Fibroblast of lung (primary cell): ENCODE measurements at regions not wholly inside any gene's neighbourhood (a gene's known extent, or its start where the extent isn't known, plus 50 kb on each side); places are given as distances from the start of the nearest gene placed in this dataset.
A peak's percentile ranks its signal among the peaks of the same experiment; 100 is the strongest.

ENCODE experiments used
- DNase-seq, 2 donors: peaks; one replicate each; pipeline versions ENCODE4 v3.0.0 to v3.0.0-alpha.2; 2010; ENCODE audit warnings: low read depth in 2 of 2
- H2AFZ ChIP-seq: 2 replicates; pipeline ENCODE4 v1.5.1; 2012; ENCODE audit warnings: low read length, control low read depth, inconsistent platforms
- H3K27ac ChIP-seq: 2 replicates; pipeline ENCODE4 v1.5.1; 2011; ENCODE audit warnings: low read length, control low read depth; ENCODE audit not compliant: insufficient read depth
- H3K27me3 ChIP-seq: 2 replicates; pipeline ENCODE4 v1.5.1; 2011; ENCODE audit warnings: mild to moderate bottlenecking, low read length; ENCODE audit not compliant: control insufficient read depth, insufficient read depth
- H3K36me3 ChIP-seq: 2 replicates; pipeline ENCODE4 v1.5.1; 2011; ENCODE audit warnings: low read length; ENCODE audit not compliant: control insufficient read depth, insufficient read depth
- H3K4me1 ChIP-seq: 2 replicates; pipeline ENCODE4 v1.5.1; 2011; ENCODE audit warnings: low read length; ENCODE audit not compliant: control insufficient read depth, insufficient read depth; ENCODE audit errors: extremely low read depth
- H3K4me2 ChIP-seq: 2 replicates; pipeline ENCODE4 v1.5.1; 2011; ENCODE audit warnings: low read length, control low read depth; ENCODE audit not compliant: insufficient read depth; ENCODE audit errors: extremely low read depth
- H3K4me3 ChIP-seq, 4 experiments: fragments of 200-600 bp in 1 of 4; sonication (generic) in 1 of 4; replicated peaks in 1 of 4; 2 replicates each; pipeline ENCODE4 v1.5.1; 2011 to 2016; ENCODE audit warnings: low read length in 4 of 4, low read depth in 3 of 4, mild to moderate bottlenecking in 3 of 4, control low read depth in 2 of 4, inconsistent platforms in 1 of 4, mixed read lengths in 1 of 4; ENCODE audit not compliant: insufficient read depth in 1 of 4; ENCODE audit errors: control extremely low read depth in 1 of 4
- H3K79me2 ChIP-seq: 2 replicates; pipeline ENCODE4 v1.5.1; 2012; ENCODE audit warnings: mild to moderate bottlenecking, low read length, inconsistent platforms; ENCODE audit not compliant: control insufficient read depth, insufficient read depth
- H3K9ac ChIP-seq: 2 replicates; pipeline ENCODE4 v1.5.1; 2011; ENCODE audit warnings: mild to moderate bottlenecking, low read length, control low read depth; ENCODE audit not compliant: insufficient read depth
- H3K9me3 ChIP-seq: 2 replicates; pipeline ENCODE4 v1.5.1; 2012; ENCODE audit warnings: low read depth, low read length; ENCODE audit not compliant: control insufficient read depth, insufficient read depth
- H4K20me1 ChIP-seq: 2 replicates; pipeline ENCODE4 v1.5.1; 2011; ENCODE audit warnings: low read length; ENCODE audit not compliant: control insufficient read depth, insufficient read depth; ENCODE audit errors: extremely low read depth
- CTCF ChIP-seq, 2 donors: IDR thresholded peaks in 1 of 2; conservative IDR thresholded peaks in 1 of 2; 1 replicate in 1 of 2; 2 replicates in 1 of 2; pipeline ENCODE4 v1.5.1; 2011 to 2012; ENCODE audit warnings: low read length in 2 of 2, control low read depth in 1 of 2, inconsistent platforms in 1 of 2, low read depth in 1 of 2, mild to moderate bottlenecking in 1 of 2
- EZH2 ChIP-seq: IDR thresholded peaks from 2 replicates; pipeline ENCODE4 v1.5.1; 2012; ENCODE audit warnings: low read length, control low read depth, mild to moderate bottlenecking; ENCODE audit errors: missing control alignments

DNA sequence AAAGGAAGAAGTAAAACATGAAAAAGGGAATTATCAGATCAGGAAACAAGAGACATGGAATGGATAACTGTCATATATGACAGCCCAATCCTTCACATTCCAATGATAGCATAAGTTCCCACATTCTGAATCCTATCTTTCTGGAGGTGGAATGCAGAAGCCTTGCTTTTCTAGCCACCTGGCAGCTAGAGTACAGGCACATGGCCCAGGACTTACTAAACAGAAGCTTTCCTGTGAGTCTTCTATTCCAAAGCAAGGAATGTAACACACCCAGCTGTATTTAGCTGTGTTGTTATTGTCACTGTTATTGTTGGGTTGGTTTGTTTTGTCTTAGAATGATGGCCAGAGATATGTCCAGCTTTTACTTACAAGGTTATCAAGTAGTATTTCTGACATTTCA is 780.5 kb upstream of the ZNF608 start:
- Histone ChIP-seq H3K4me2 (no peak overlapping the region), H3K9ac (no peak overlapping the region), H3K4me3 (no peak overlapping the region), H3K9me3 (no peaks in the 10 kb centered on the region), H3K36me3 (no peaks in the 10 kb centered on the region), H3K27me3 (no peaks in the 10 kb centered on the region), H3K4me1 (no peaks in the 10 kb centered on the region), H3K79me2 (no peaks in the 10 kb centered on the region), H3K27ac (no peak overlapping the region), H2AFZ (no peak overlapping the region), H4K20me1 (no peaks in the 10 kb centered on the region)
- peak in 1 of 2 donors; percentile 65 for DNase-seq
- TF ChIP-seq EZH2 = no peak
- no peak for TF ChIP-seq CTCF (conservative IDR thresholded peaks at IDR 0.05 in 1 of 2, IDR thresholded peaks at IDR 0.05 in 1 of 2; ENCODE audit: low read depth in 1 of 2, low read length in 2 of 2)

- H4K20me1 ChIP-seq = no peaks in the 10 kb centered on the region
- H3K36me3 ChIP-seq = no peaks in the 10 kb centered on the region
- DNase-seq = peak in 1 of 2 donors; percentile 39
- no peak overlapping the region for H3K27ac ChIP-seq
- no peaks in the 10 kb centered on the region for H3K4me1 ChIP-seq
- TF ChIP-seq CTCF (conservative IDR thresholded peaks at IDR 0.05 in 1 of 2, IDR thresholded peaks at IDR 0.05 in 1 of 2; ENCODE audit: low read depth in 1 of 2, low read length in 2 of 2) (no peak), EZH2 (no peak)
- no peak overlapping the region for H2AFZ ChIP-seq
- H3K9ac ChIP-seq = no peak overlapping the region
- H3K27me3 ChIP-seq = no peaks in the 10 kb centered on the region
- no peaks in the 10 kb centered on the region for H3K79me2 ChIP-seq
- no peak overlapping the region for H3K4me2 ChIP-seq
- H3K9me3 ChIP-seq = no peaks in the 10 kb centered on the region
- H3K4me3 ChIP-seq = no peak overlapping the region
Measured at GRCh38 chr5:125528881-125529280, 782.4 kb upstream of the ZNF608 start.

GRCh38 chr5:125530833-125531615 is 784.6 kb upstream of the ZNF608 start:
- Histone ChIP-seq H3K4me3 (no peak overlapping the region), H3K79me2 (no peaks in the 10 kb centered on the region), H2AFZ (no peak overlapping the region), H3K36me3 (no peaks in the 10 kb centered on the region), H3K4me2 (no peak overlapping the region), H3K9me3 (no peaks in the 10 kb centered on the region), H4K20me1 (no peaks in the 10 kb centered on the region), H3K27me3 (no peaks in the 10 kb centered on the region), H3K9ac (no peak overlapping the region), H3K27ac (no peak overlapping the region), H3K4me1 (no peaks in the 10 kb centered on the region)
- peak in 1 of 2 donors; percentile 14 for DNase-seq
- TF ChIP-seq CTCF (conservative IDR thresholded peaks at IDR 0.05 in 1 of 2, IDR thresholded peaks at IDR 0.05 in 1 of 2; ENCODE audit: low read depth in 1 of 2, low read length in 2 of 2) (no peak), EZH2 (no peak)
